ENCODE measurements at regions not wholly inside any gene's neighbourhood (a gene's known extent, or its start where the extent isn't known, plus 50 kb on each side); places are given as distances from the start of the nearest gene placed in this dataset.

DNA sequence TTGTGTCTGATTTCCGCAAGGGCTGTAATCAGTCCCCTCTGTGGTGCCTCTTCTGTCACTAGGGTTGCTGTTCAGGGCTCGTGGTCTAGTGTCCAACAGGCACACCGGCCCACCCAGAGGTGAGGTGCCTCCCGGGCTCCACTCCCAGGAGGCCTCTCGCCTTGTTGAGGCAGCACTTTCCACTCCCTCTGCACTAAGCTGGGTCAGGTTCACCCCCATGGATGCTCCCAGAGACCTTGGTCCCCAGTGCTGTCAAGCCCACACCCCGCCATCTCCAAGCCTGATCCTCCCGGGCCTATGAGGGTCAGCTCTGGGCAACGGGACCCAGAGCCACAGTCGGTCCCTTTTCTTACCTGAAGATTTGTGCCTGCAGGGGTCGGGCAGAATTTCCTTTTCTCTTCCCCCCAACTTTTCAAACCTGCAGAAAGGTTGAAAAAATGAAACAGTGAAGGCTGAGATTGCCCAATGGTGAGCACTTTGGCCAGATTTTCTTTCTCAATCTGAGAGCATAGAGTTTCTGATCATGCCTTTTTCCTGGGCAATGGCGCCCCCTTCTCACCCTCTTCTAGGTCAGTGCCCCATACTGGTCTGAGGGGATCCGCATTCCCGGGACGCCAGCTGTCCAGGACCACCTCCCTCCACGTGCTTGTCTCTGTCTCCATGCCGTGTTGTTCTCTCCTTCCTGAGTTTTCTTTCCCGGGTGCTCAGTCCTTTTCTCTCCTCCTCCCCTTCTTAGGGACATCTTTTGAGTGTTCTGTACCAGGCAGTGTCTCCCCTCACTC lies 148.0 kb downstream of the ASB1 start:
- Mint-ChIP-seq H3K27ac (no peak overlapping the region), H3K27me3 (peaks cover 10% of the 10 kb centered on the region), H3K36me3 (ENCODE audit: low read depth) (no peaks in the 10 kb centered on the region)

DNA sequence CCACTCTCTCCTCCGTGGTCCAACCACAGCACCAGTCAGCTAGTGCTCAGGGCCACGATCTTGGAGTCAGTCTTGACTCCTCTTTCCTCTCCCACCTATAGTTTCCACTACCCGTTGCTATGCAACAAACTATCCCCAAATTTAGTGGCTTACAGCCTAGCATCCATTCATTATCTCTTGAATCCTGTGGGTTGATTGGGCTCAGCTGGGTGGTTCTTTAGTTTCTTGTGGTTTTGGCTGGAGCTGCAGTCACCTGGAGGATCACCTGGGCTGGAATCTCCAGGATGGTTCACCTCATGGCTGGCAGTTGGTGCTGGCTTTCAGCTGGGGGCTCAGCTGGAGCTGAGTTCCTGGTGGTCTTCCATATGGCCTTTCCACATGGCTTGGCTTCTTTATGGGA lies 149.9 kb downstream of the ASB1 start:
- Mint-ChIP-seq H3K9me3 (no peaks in the 10 kb centered on the region), H3K4me1 (ENCODE audit: low read depth) (no peaks in the 10 kb centered on the region), H3K27ac (no peak overlapping the region), H3K36me3 (ENCODE audit: low read depth) (no peaks in the 10 kb centered on the region), H3K4me3 (no peak overlapping the region), H3K27me3 (peaks cover 10% of the 10 kb centered on the region)
- no peak for DNase-seq

More for the DNA sequence above, 148.0 kb downstream of the ASB1 start:
- H3K4me1 Mint-ChIP-seq (ENCODE audit: low read depth), result no peaks in the 10 kb centered on the region
- no peaks in the 10 kb centered on the region for H3K9me3 Mint-ChIP-seq
- DNase-seq, result no peak
- no peak overlapping the region for H3K4me3 Mint-ChIP-seq

DNA sequence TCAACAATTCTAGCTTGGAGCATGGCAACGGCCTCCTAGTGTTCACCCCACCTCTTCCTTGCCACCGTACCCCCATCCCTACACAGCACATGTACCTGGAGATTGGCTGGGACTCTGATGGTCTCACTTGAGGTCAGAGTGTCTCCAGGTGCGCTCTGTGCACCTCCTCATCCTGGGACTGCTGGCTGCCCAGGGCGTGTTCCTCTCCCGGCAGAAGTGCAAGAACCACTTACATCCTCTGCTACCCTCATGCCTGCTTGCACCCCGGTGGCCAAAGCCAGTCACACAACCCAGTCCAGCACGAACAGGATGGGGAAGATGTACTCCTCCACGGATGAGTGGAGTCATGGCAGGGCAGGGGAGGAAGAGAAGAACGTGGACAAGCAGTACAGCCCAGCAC lies 151.5 kb downstream of the ASB1 start:
- Mint-ChIP-seq H3K27ac (no peak overlapping the region), H3K4me3 (no peak overlapping the region), H3K27me3 (peaks cover 10% of the 10 kb centered on the region), H3K36me3 (ENCODE audit: low read depth) (no peaks in the 10 kb centered on the region), H3K4me1 (ENCODE audit: low read depth) (no peaks in the 10 kb centered on the region), H3K9me3 (no peaks in the 10 kb centered on the region)
- DNase-seq, result no peak

DNA sequence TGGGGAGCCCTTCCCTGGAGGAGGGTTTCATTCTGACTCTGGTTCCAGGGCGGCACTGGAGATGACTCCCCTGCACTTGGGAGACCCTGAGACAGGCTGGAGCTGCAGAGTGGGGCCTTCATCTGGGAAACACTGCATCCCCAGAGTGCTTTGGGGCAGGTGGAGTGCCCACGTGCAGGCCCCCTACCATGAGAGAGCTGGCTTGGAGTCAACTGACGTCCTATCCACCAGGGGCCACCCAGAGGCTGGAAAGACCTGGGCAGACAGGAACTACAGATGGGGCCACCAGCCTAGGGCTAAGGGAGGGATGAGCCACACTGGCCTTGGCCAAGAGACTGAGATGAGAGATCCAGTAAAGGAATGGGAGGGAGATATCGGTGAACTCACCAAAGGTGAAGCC lies 153.8 kb downstream of the ASB1 start:
- Mint-ChIP-seq H3K9me3 (no peaks in the 10 kb centered on the region), H3K4me3 (no peak overlapping the region), H3K27ac (no peak overlapping the region), H3K36me3 (ENCODE audit: low read depth) (no peaks in the 10 kb centered on the region), H3K4me1 (ENCODE audit: low read depth) (no peaks in the 10 kb centered on the region), H3K27me3 (peaks cover 10% of the 10 kb centered on the region)
- DNase-seq, result no peak

GRCh38 chr2:238581126-238581525 lies 154.4 kb downstream of the ASB1 start:
- no peak overlapping the region for H3K27ac Mint-ChIP-seq
- no peak for DNase-seq
- H3K4me1 Mint-ChIP-seq (ENCODE audit: low read depth), result no peaks in the 10 kb centered on the region
- H3K4me3 Mint-ChIP-seq, result no peak overlapping the region
- H3K9me3 Mint-ChIP-seq, result no peaks in the 10 kb centered on the region
- no peaks in the 10 kb centered on the region for H3K36me3 Mint-ChIP-seq (ENCODE audit: low read depth)
- peaks cover 5% of the 10 kb centered on the region for H3K27me3 Mint-ChIP-seq

DNA sequence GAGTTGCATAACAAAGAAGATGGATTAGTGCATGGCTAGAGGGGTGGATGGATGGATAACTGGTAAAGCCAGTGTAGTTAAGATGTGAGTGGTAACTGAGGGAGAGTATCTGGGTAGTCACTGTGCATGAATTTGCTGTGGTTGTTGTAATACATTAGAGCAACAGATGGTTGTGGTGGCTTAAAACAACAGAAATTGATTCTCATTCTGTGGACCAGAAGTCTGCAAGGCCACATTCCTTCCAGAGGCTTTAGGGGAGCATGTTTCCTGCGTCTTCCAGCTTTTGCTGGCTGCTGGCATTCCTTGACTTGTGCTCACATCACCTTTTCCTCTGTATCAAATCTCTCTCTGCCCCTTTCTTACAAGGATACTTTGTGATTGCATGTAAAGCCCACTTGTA lies 155.4 kb downstream of the ASB1 start:
- no peaks in the 10 kb centered on the region for H3K4me1 Mint-ChIP-seq (ENCODE audit: low read depth)
- DNase-seq, result no peak
- no peaks in the 10 kb centered on the region for H3K9me3 Mint-ChIP-seq
- H3K36me3 Mint-ChIP-seq (ENCODE audit: low read depth), result no peaks in the 10 kb centered on the region
- no peak overlapping the region for H3K4me3 Mint-ChIP-seq
- H3K27me3 Mint-ChIP-seq, result peaks cover 7% of the 10 kb centered on the region
- no peak overlapping the region for H3K27ac Mint-ChIP-seq

DNA sequence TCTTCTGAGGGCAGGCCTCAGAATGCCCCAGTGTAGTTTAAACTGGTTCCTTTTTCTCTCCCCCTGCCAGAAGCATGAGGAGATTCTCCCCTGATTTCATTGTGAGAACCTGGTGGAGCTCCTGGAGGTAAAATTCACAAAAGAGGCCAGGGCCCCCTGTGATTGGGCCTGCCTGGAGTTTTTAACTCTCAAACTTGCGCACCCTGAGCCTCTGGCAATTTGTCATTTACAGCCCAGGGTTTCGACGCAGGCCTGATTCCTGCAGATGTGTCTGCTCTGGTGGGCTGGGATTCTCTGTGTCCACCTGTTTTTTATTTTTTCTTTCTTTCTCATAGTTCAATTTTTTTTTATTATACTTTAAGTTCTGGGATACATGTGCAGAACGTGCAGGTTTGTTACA lies 157.9 kb downstream of the ASB1 start:
- Mint-ChIP-seq H3K36me3 (ENCODE audit: low read depth) (no peaks in the 10 kb centered on the region), H3K4me1 (ENCODE audit: low read depth) (no peaks in the 10 kb centered on the region), H3K4me3 (no peak overlapping the region), H3K27ac (no peak overlapping the region), H3K9me3 (no peaks in the 10 kb centered on the region), H3K27me3 (peaks cover 2% of the 10 kb centered on the region)
- DNase-seq, result no peak

DNA sequence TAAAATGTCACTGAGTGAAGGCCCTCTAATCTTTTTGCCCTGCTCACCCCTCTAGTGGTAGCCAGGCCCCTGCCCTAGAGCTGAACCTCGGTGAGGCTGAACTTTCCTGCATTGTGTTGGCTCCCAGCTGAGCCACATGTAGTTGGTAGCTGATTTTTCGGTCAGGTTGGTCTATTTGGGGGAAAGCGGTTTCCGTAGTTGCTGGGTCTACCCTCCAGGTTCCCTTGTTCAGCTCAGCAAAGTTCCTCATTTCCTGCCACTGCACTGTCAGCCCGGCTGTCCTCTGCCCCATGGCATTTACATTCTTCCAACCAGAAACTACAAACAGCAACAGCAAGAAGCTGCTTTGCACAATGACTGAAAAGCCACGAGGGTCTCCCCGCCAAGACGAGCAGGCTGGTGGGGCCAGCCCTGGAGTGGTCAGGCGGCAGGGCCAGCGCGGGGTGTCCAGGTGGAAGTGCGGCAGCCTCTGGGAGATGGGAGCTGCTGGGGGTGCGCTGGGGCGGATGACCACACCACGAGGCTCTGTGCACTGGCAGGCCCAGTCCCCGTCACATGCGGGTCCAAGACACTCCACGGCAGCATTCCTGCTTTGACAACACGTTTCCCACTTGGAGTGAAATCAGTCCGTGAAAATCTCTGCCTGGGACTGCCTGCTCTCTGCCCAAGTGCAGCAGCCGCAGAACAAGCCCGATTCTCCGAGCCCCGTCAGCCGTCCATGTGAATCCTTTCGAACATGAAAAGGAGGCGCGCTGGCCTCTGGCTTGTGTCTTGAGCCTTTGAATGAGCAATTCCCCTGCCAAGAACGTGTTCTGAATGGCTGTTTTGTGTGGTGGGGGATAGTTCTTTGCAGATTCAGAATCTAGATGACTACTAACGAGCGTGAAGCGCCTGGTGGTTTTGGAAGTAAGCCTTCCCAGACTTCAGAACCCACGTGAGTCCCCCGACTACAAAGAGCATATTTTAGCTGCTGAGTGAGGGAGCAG lies 159.4 kb downstream of the ASB1 start:
- peaks cover 2% of the 10 kb centered on the region for H3K27me3 Mint-ChIP-seq
- no peak for DNase-seq
- no peaks in the 10 kb centered on the region for H3K4me1 Mint-ChIP-seq (ENCODE audit: low read depth)
- H3K9me3 Mint-ChIP-seq, result no peaks in the 10 kb centered on the region
- H3K36me3 Mint-ChIP-seq (ENCODE audit: low read depth), result no peaks in the 10 kb centered on the region
- H3K4me3 Mint-ChIP-seq, result no peak overlapping the region
- H3K27ac Mint-ChIP-seq, result no peak overlapping the region

DNA sequence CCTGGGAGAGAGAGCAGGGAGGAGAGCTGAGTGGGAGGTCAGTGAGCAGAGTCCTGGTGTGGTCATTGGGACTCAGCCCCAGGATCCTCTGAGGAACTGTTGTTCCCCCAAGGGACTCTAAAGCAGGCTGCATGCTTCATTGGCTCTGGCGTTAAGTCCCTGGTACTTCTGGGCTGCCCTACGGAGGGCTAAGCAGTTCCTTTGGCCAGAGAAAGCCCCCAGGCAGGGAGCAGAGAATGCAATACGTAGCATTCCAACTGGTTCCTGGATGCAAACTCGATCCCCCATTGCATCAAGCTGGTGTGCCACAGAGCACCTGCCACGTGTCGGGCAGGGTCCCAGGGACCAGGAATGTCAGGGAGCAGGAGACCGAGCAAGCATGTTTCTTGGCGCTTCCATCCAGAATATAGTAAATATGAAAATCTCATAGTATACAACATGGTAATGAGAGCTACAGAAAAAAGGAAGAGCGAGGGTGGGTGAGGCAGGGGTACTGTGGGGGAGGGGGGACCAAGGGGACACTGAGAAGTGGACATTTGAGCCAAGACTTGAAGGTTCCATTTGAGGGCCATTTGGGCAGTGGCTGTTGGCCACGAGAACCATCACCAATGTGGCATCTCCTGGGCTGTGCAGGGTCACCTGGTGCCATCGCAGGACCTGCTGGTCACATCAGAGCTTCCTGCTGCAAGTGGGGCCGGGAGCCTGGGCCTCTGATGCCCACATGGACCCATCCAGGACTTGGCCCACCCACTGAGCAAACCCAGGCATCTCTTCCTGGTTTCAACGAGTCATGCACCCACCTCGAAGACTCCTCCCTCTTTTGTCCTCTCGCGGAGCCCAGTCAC lies 160.4 kb downstream of the ASB1 start:
- H3K9me3 Mint-ChIP-seq, result no peaks in the 10 kb centered on the region
- no peak for DNase-seq
- peaks cover 2% of the 10 kb centered on the region for H3K27me3 Mint-ChIP-seq
- no peak overlapping the region for H3K4me3 Mint-ChIP-seq
- H3K36me3 Mint-ChIP-seq (ENCODE audit: low read depth), result no peaks in the 10 kb centered on the region
- no peak overlapping the region for H3K27ac Mint-ChIP-seq
- H3K4me1 Mint-ChIP-seq (ENCODE audit: low read depth), result no peaks in the 10 kb centered on the region

GRCh38 chr2:238587776-238588660 lies 161.3 kb downstream of the ASB1 start:
- no peak for DNase-seq
- Mint-ChIP-seq H3K27ac (no peak overlapping the region), H3K27me3 (peaks cover 2% of the 10 kb centered on the region), H3K36me3 (ENCODE audit: low read depth) (no peaks in the 10 kb centered on the region), H3K9me3 (no peaks in the 10 kb centered on the region), H3K4me3 (no peak overlapping the region), H3K4me1 (ENCODE audit: low read depth) (no peaks in the 10 kb centered on the region)

DNA sequence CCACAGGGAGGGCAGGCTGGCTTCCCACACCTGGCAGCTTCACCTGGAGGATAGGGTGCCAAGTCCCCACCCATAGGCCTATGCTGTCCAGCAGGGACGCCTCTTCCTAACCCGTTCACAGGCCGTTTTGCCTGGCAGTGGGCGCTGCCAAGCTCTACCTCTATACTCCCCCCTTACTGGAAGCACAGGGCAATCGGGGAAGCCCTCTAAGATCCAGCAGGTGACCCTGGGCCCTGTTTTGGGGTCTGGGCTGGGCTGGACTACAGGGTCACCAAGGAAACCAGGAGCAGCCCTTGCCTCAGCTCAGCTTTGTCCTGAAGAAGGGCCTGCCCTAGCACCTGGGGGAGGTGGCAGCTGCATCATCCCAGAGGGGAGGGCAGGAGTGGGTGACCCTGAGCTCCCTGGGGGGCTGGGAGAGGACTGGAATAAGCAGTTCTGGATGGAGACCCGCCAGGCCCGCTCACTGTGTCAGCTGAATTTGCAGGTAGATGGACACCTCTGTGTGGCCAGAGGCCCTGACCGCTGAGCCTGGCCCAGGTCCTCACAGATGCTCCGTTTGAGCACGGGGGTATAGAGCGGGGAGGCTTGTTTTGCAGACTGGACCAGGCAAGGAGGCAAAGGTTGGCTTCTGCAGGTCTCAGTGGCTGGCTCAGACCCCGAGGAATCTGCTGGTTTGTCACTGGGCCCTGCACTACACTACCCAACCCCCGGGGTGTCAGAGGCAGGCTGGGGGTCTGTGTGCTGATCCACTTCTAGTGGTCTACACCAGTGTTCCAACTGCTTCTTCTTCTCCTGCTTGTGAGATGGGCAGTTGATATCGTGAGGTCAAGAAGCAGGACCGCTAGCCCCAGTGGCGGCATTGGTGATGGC lies 163.1 kb downstream of the ASB1 start:
- Mint-ChIP-seq H3K4me3 (no peak overlapping the region), H3K9me3 (no peaks in the 10 kb centered on the region), H3K4me1 (ENCODE audit: low read depth) (no peaks in the 10 kb centered on the region), H3K27ac (no peak overlapping the region), H3K36me3 (ENCODE audit: low read depth) (no peaks in the 10 kb centered on the region), H3K27me3 (peaks cover 2% of the 10 kb centered on the region)
- no peak for DNase-seq

DNA sequence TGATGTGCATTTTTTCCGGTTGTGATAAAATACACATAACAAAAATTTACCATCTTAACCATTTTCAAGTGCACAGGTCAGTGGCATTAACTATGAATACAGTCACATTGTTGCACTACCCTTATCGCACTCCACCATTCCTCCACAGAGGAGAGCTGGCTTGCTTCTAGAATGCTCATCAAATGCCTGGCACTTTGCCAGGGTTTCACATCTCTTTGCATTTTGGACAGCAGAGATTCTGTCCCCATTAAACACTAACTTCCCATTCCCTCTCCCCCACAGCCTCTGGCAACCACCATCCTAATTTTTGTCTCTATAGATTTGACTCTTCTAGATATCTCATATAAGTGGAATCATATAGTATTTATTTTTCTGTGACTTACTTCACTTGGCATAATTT lies 165.0 kb downstream of the ASB1 start:
- Mint-ChIP-seq H3K36me3 (ENCODE audit: low read depth) (no peaks in the 10 kb centered on the region), H3K27me3 (peaks cover under 1% of the 10 kb centered on the region), H3K9me3 (no peaks in the 10 kb centered on the region), H3K4me1 (ENCODE audit: low read depth) (no peaks in the 10 kb centered on the region), H3K27ac (no peak overlapping the region), H3K4me3 (no peak overlapping the region)
- DNase-seq, result no peak

- Mint-ChIP-seq H3K27ac (no peak overlapping the region), H3K4me1 (ENCODE audit: low read depth) (no peaks in the 10 kb centered on the region), H3K27me3 (peaks cover 5% of the 10 kb centered on the region), H3K4me3 (no peak overlapping the region), H3K36me3 (ENCODE audit: low read depth) (no peaks in the 10 kb centered on the region), H3K9me3 (no peaks in the 10 kb centered on the region)
- no peak for DNase-seq
Observed at GRCh38 chr2:238593236-238593635, 166.5 kb downstream of the ASB1 start.
